HepG2 (cell line): ENCODE measurements at regions not wholly inside any gene's neighbourhood (a gene's known extent, or its start where the extent isn't known, plus 50 kb on each side); places are given as distances from the start of the nearest gene placed in this dataset.

Experiments used
- EZH2 ChIP-seq: conservative IDR thresholded peaks from 2 replicates; pipeline ENCODE4 v1.6.1; 2012; ENCODE audit warnings: mild to moderate bottlenecking, low read depth, low read length, moderate library complexity
- HOXA7 ChIP-seq: sonication (generic); formaldehyde crosslinking; IDR thresholded peaks from 2 replicates; pipeline ENCODE4 v1.8.1; 2022; ENCODE audit warnings: mild to moderate bottlenecking, missing genetic modification reagents, moderate library complexity
- POLR2A ChIP-seq, 2 experiments: IDR thresholded peaks; 2 replicates each; pipeline ENCODE4 v1.6.1; 2011; ENCODE audit warnings: low read depth in 2 of 2, low read length in 2 of 2, mild to moderate bottlenecking in 1 of 2, moderate library complexity in 1 of 2; ENCODE audit not compliant: insufficient read depth in 1 of 2
- POLR2AphosphoS5 ChIP-seq: IDR thresholded peaks from 2 replicates; pipeline ENCODE4 v1.6.1; 2012; ENCODE audit warnings: low read depth, low read length
- TAF1 ChIP-seq: sonication (generic); formaldehyde crosslinking; IDR thresholded peaks from 2 replicates; pipeline ENCODE4 v1.4.0; 2020; ENCODE audit warnings: missing genetic modification reagents
- TAF15 ChIP-seq: fragments of 200-400 bp; formaldehyde crosslinking; IDR thresholded peaks from one replicate; pipeline ENCODE4 v1.6.1; 2018; ENCODE audit warnings: mild to moderate bottlenecking, low read depth, low read length; ENCODE audit not compliant: poor library complexity, severe bottlenecking
- ZNF234 ChIP-seq: sonication (generic); formaldehyde crosslinking; conservative IDR thresholded peaks from 2 replicates; pipeline ENCODE4 v1.5.1; 2020; ENCODE audit warnings: mild to moderate bottlenecking, missing genetic modification reagents
- ZNF709 ChIP-seq: sonication (generic); formaldehyde crosslinking; IDR thresholded peaks from 2 replicates; pipeline ENCODE4 v1.5.0; 2020; ENCODE audit warnings: mild to moderate bottlenecking, missing genetic modification reagents
- TF ChIP-seq, protein P1 (sequence below): sonication (generic); formaldehyde crosslinking; IDR thresholded peaks from 2 replicates; pipeline ENCODE4 v1.5.0; 2020; ENCODE audit warnings: mild to moderate bottlenecking, missing genetic modification reagents, moderate library complexity

DNA sequence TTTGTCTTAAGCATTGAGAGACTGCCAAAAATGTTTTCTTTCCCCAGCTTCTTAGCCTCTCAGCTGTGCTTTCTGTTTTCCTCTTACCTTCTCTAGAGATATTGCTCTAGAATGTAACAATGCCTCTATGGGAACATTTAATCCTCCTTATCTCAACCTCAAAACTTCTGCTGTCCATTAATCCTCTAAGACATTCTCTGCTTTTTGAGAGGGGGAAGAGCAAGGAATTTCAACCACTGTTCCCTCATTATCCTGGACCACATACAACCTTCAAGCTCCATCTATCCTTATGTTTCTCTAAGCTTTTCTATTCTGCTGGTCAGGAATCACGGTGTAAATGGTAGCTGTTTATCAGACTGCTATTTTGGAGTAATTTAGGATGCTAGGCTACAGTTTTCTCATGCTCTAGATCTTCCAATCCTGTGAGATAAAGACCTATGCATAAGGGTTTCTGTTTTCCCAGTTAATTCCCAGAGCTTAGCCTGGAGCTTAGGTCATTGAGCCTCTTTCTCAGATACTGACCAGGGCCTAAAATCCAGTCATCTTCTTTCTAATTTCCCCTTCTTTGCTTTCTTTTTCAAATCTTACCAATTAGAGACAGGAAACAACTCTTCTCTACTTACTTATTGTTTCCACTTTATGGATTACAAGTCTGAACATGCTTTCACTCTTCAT is 282.0 kb downstream of the CALCRL start:
- TF ChIP-seq EZH2 = no peak
- TF ChIP-seq POLR2A (IDR thresholded peaks at IDR 0.05; ENCODE audit: insufficient read depth in 1 of 2, low read depth in 2 of 2, low read length in 2 of 2) = no peak
- no peak for TF ChIP-seq ZNF234
- TF ChIP-seq TAF1 (CRISPR knock-in tag) = no peak
- TF ChIP-seq POLR2AphosphoS5 = no peak
- TF ChIP-seq ZNF709 = no peak
- TF ChIP-seq, protein P1, sequence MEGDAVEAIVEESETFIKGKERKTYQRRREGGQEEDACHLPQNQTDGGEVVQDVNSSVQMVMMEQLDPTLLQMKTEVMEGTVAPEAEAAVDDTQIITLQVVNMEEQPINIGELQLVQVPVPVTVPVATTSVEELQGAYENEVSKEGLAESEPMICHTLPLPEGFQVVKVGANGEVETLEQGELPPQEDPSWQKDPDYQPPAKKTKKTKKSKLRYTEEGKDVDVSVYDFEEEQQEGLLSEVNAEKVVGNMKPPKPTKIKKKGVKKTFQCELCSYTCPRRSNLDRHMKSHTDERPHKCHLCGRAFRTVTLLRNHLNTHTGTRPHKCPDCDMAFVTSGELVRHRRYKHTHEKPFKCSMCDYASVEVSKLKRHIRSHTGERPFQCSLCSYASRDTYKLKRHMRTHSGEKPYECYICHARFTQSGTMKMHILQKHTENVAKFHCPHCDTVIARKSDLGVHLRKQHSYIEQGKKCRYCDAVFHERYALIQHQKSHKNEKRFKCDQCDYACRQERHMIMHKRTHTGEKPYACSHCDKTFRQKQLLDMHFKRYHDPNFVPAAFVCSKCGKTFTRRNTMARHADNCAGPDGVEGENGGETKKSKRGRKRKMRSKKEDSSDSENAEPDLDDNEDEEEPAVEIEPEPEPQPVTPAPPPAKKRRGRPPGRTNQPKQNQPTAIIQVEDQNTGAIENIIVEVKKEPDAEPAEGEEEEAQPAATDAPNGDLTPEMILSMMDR (CRISPR knock-in tag) = no peak
- no peak for TF ChIP-seq HOXA7 (CRISPR knock-in tag)
- no peak for TF ChIP-seq TAF15
